H1 (cell line): ENCODE measurements at regions not wholly inside any gene's neighbourhood (a gene's known extent, or its start where the extent isn't known, plus 50 kb on each side); places are given as distances from the start of the nearest gene placed in this dataset.

Experiments
- CTCF ChIA-PET: fragments of 300-600 bp; sonication (Branson Sonifier 250); formaldehyde crosslinking; loops from one replicate; lab custom pipeline; 2021; ENCODE audit not compliant: partially characterized antibody; lab: Charles Lee
- POLR2A ChIA-PET: fragments of 300-600 bp; sonication (Branson Sonifier 250); formaldehyde crosslinking; loops from one replicate; lab custom pipeline; 2021; ENCODE audit warnings: inconsistent platforms; ENCODE audit not compliant: partially characterized antibody; lab: Charles Lee
- DNase-seq, 2 experiments: peaks; one replicate each; pipeline versions ENCODE4 v3.0.0 to v3.0.0-alpha.2; 2010 to 2022; ENCODE audit warnings: low spot score in 2 of 2, low read depth in 1 of 2, mixed read lengths in 1 of 2
- FAIRE-seq: peaks from 2 replicates; lab custom pipeline; 2011; peaks lifted over from hg19 to GRCh38; lab: Jason Lieb, UNC
- H2AFZ ChIP-seq: 2 replicates; pipeline ENCODE4 v1.8.1; 2012; ENCODE audit warnings: low read length, inconsistent platforms
- H2AK5ac ChIP-seq: 2 replicates; pipeline ENCODE4 v1.6.1; 2013; ENCODE audit warnings: low read depth, low read length
- H2BK120ac ChIP-seq: replicated peaks from 2 replicates; pipeline ENCODE3; 2013; ENCODE audit warnings: low read depth, low read length, inconsistent platforms
- H2BK12ac ChIP-seq: 2 replicates; pipeline ENCODE4 v1.6.1; 2013; ENCODE audit warnings: low read depth, low read length
- H2BK15ac ChIP-seq: 2 replicates; pipeline ENCODE4 v1.6.1; 2013; ENCODE audit warnings: low read length
- H2BK20ac ChIP-seq: 2 replicates; pipeline ENCODE4 v1.6.1; 2013; ENCODE audit warnings: low read length
- H2BK5ac ChIP-seq: 2 replicates; pipeline ENCODE4 v1.6.1; 2013; ENCODE audit warnings: low read depth, low read length
- H3K14ac ChIP-seq: 2 replicates; pipeline ENCODE4 v1.6.1; 2013; ENCODE audit warnings: inconsistent platforms; ENCODE audit not compliant: insufficient read length
- H3K18ac ChIP-seq: 2 replicates; pipeline ENCODE4 v1.6.1; 2013; ENCODE audit warnings: low read length; ENCODE audit errors: extremely low read depth
- H3K23ac ChIP-seq: 2 replicates; pipeline ENCODE4 v1.6.1; 2013; ENCODE audit warnings: inconsistent platforms; ENCODE audit not compliant: insufficient read length
- H3K23me2 ChIP-seq: 2 replicates; pipeline ENCODE4 v1.6.1; 2013; ENCODE audit warnings: low read depth, low read length
- H3K27ac ChIP-seq: 2 replicates; pipeline ENCODE4 v1.6.1; 2011; ENCODE audit warnings: low read depth, low read length, inconsistent platforms
- H3K27me3 ChIP-seq, 4 experiments: replicated peaks in 1 of 4; 1 replicate in 1 of 4; 2 replicates in 3 of 4; pipeline versions ENCODE4 v1.6.1 to v1.8.1; 2011 to 2013; ENCODE audit warnings: low read length in 3 of 4, mild to moderate bottlenecking in 3 of 4, inconsistent platforms in 2 of 4, mixed read lengths in 2 of 4, moderate library complexity in 1 of 4; ENCODE audit not compliant: control insufficient read depth in 3 of 4, insufficient read depth in 3 of 4; ENCODE audit errors: extremely low read depth in 1 of 4
- H3K36me3 ChIP-seq, 4 experiments: 2 replicates each; pipeline versions ENCODE4 v1.6.1 to v1.8.1; 2011 to 2013; ENCODE audit warnings: mild to moderate bottlenecking in 4 of 4, low read length in 3 of 4, moderate library complexity in 2 of 4, control low read depth in 1 of 4, inconsistent platforms in 1 of 4; ENCODE audit not compliant: insufficient read depth in 4 of 4, control insufficient read depth in 2 of 4
- H3K4ac ChIP-seq: replicated peaks from 2 replicates; pipeline ENCODE3; 2013; ENCODE audit warnings: low read length, low read depth, mixed read lengths, inconsistent platforms; ENCODE audit not compliant: insufficient read length
- H3K4me1 ChIP-seq, 4 experiments: replicated peaks in 1 of 4; 1 replicate in 1 of 4; 2 replicates in 3 of 4; pipeline versions ENCODE4 v1.6.1 to v1.8.1; 2011 to 2013; ENCODE audit warnings: low read length in 3 of 4, inconsistent platforms in 2 of 4, mixed read lengths in 1 of 4; ENCODE audit not compliant: insufficient read depth in 4 of 4, control insufficient read depth in 3 of 4
- H3K4me2 ChIP-seq, 2 experiments: 2 replicates each; pipeline versions ENCODE4 v1.6.1 to v1.8.1; 2011 to 2013; ENCODE audit warnings: low read depth in 2 of 2, low read length in 2 of 2, control low read depth in 1 of 2, inconsistent platforms in 1 of 2, mild to moderate bottlenecking in 1 of 2; ENCODE audit not compliant: insufficient read depth in 1 of 2
- H3K4me3 ChIP-seq, 4 experiments: fragments of 200-600, 300-600 bp in 1 of 4; sonication (generic), shearing (Covaris generic), sonication (Bioruptor Twin) in 1 of 4; 2 replicates each; pipeline versions ENCODE4 v1.5.1 to v1.8.1; 2011 to 2016; ENCODE audit warnings: low read length in 4 of 4, low read depth in 3 of 4, control low read depth in 2 of 4, inconsistent platforms in 2 of 4, mild to moderate bottlenecking in 2 of 4, mixed read lengths in 1 of 4, moderate library complexity in 1 of 4; ENCODE audit not compliant: insufficient read depth in 2 of 4; ENCODE audit errors: extremely low read depth in 1 of 4
- H3K56ac ChIP-seq: replicated peaks from 2 replicates; pipeline ENCODE3; 2013; ENCODE audit warnings: low read depth, mild to moderate bottlenecking, mixed read lengths, low read length, inconsistent platforms; ENCODE audit not compliant: insufficient read length
- H3K79me1 ChIP-seq: 2 replicates; pipeline ENCODE4 v1.6.1; 2013; ENCODE audit warnings: low read depth, low read length, control low read depth
- H3K79me2 ChIP-seq, 2 experiments: 2 replicates each; pipeline versions ENCODE4 v1.6.1 to v1.8.1; 2012 to 2013; ENCODE audit warnings: low read length in 2 of 2, mild to moderate bottlenecking in 2 of 2, inconsistent platforms in 1 of 2; ENCODE audit not compliant: insufficient read depth in 2 of 2, control insufficient read depth in 1 of 2
- H3K9ac ChIP-seq, 4 experiments: replicated peaks in 1 of 4; 1 replicate in 1 of 4; 2 replicates in 3 of 4; pipeline versions ENCODE4 v1.6.1 to v1.8.1; 2011 to 2013; ENCODE audit warnings: low read depth in 3 of 4, low read length in 3 of 4, control low read depth in 2 of 4, mild to moderate bottlenecking in 2 of 4, moderate library complexity in 2 of 4, inconsistent platforms in 1 of 4; ENCODE audit errors: extremely low read depth in 1 of 4
- H3K9me3 ChIP-seq, 2 experiments: 2 replicates each; pipeline versions ENCODE4 v1.6.1 to v1.8.1; 2012 to 2013; ENCODE audit warnings: mild to moderate bottlenecking in 2 of 2, moderate library complexity in 2 of 2, control low read depth in 1 of 2, inconsistent platforms in 1 of 2, low read depth in 1 of 2, low read length in 1 of 2, mixed read lengths in 1 of 2; ENCODE audit not compliant: insufficient read depth in 2 of 2
- H4K20me1 ChIP-seq, 2 experiments: replicated peaks in 1 of 2; 2 replicates each; pipeline versions ENCODE3 to v1.8.1; 2011 to 2013; ENCODE audit warnings: inconsistent platforms in 2 of 2, low read length in 2 of 2, mild to moderate bottlenecking in 1 of 2; ENCODE audit not compliant: insufficient read depth in 2 of 2, control insufficient read depth in 1 of 2
- H4K5ac ChIP-seq: 2 replicates; pipeline ENCODE4 v1.6.1; 2013; ENCODE audit warnings: low read length, low read depth, mixed read lengths, inconsistent platforms; ENCODE audit not compliant: insufficient read length
- H4K8ac ChIP-seq: 2 replicates; pipeline ENCODE4 v1.8.0; 2013; ENCODE audit warnings: mild to moderate bottlenecking, moderate library complexity, low read length, inconsistent platforms; ENCODE audit not compliant: insufficient read depth; ENCODE audit errors: extremely low read depth
- H4K91ac ChIP-seq: replicated peaks from 2 replicates; pipeline ENCODE3; 2013; ENCODE audit warnings: low read length, mixed read lengths, inconsistent platforms; ENCODE audit not compliant: insufficient read length
- BRCA1 ChIP-seq: IDR thresholded peaks from 2 replicates; pipeline ENCODE4 v1.6.1; 2012; ENCODE audit warnings: low read depth, low read length, improper control_type of control experiment
- CHD1 ChIP-seq: IDR thresholded peaks from 2 replicates; pipeline ENCODE4 v1.6.1; 2012; ENCODE audit warnings: low read depth, low read length, improper control_type of control experiment
- CREB1 ChIP-seq: IDR thresholded peaks from 2 replicates; pipeline ENCODE4 v1.6.1; 2012; ENCODE audit warnings: inconsistent platforms
- CTBP2 ChIP-seq: IDR thresholded peaks from 2 replicates; pipeline ENCODE4 v1.7.0; 2011; ENCODE audit warnings: borderline replicate concordance, mild to moderate bottlenecking, moderate library complexity, mixed read lengths, low read length; ENCODE audit not compliant: insufficient read depth, insufficient read length
- E2F6 ChIP-seq: IDR thresholded peaks from 2 replicates; pipeline ENCODE4 v1.6.1; 2012; ENCODE audit warnings: inconsistent platforms
- HDAC6 ChIP-seq: IDR thresholded peaks from one replicate; pipeline ENCODE4 v1.7.1; 2012; ENCODE audit warnings: low read depth, mild to moderate bottlenecking, inconsistent platforms, low read length, moderate library complexity
- KDM1A ChIP-seq: fragments of 200-600, 300-600 bp; sonication (generic); IDR thresholded peaks from 2 replicates; pipeline ENCODE4 v1.7.1; 2016; ENCODE audit warnings: mild to moderate bottlenecking, low read length, borderline replicate concordance
- RBBP5 ChIP-seq: IDR thresholded peaks from 2 replicates; pipeline ENCODE4 v1.7.1; 2012; ENCODE audit warnings: low read depth, mild to moderate bottlenecking, inconsistent platforms, low read length, moderate library complexity, borderline replicate concordance
- RFX5 ChIP-seq: IDR thresholded peaks from 2 replicates; pipeline ENCODE4 v1.6.1; 2011; ENCODE audit warnings: low read depth, low read length, improper control_type of control experiment, borderline replicate concordance
- RNF2 ChIP-seq: fragments of 200-900, 300-1000 bp; sonication (generic); IDR thresholded peaks from 2 replicates; pipeline ENCODE4 v1.7.1; 2016; ENCODE audit warnings: borderline replicate concordance, low read depth, mild to moderate bottlenecking, antibody characterized with exemption, low read length; ENCODE audit not compliant: poor library complexity, severe bottlenecking; ENCODE audit errors: missing control alignments
- SAP30 ChIP-seq: fragments of 300-600 bp; sonication (generic); IDR thresholded peaks from 2 replicates; pipeline ENCODE4 v1.7.1; 2012; ENCODE audit warnings: low read length, moderate library complexity, mild to moderate bottlenecking, inconsistent platforms; ENCODE audit not compliant: insufficient read depth, insufficient replicate concordance
- SIX5 ChIP-seq: IDR thresholded peaks from 2 replicates; pipeline ENCODE4 v1.6.1; 2011; ENCODE audit warnings: mild to moderate bottlenecking, low read depth, low read length
- SP2 ChIP-seq: IDR thresholded peaks from 2 replicates; pipeline ENCODE4 v1.6.1; 2012; ENCODE audit warnings: mild to moderate bottlenecking, low read length, inconsistent platforms
- TBP ChIP-seq: IDR thresholded peaks from 2 replicates; pipeline ENCODE4 v1.6.1; 2011; ENCODE audit warnings: low read depth, low read length, improper control_type of control experiment
- ZNF274 ChIP-seq: IDR thresholded peaks from 2 replicates; pipeline ENCODE4 v1.7.0; 2012; ENCODE audit warnings: low read length, borderline replicate concordance; ENCODE audit errors: extremely low read depth
- WGBS, 2 experiments: shearing (Covaris generic) in 1 of 2; methylation state at CpG; one replicate each; pipeline versions ENCODE4 v1.1.6 to v1.1.7; 2013 to 2015; ENCODE audit warnings: low lambda C conversion rate in 2 of 2, mixed read lengths in 2 of 2, inconsistent platforms in 1 of 2, low coverage in 1 of 2, missing lambda C conversion rate in 1 of 2; ENCODE audit not compliant: insufficient replicate concordance in 2 of 2, insufficient coverage in 1 of 2, insufficient read length in 1 of 2; ENCODE audit errors: extremely low coverage in 1 of 2, missing lambda C conversion rate in 1 of 2; 5-methylcytosine and 5-hydroxymethylcytosine counted together

GRCh38 chr6:51459958-51460357 lies 627.5 kb downstream of the PKHD1 start:
- Histone ChIP-seq H3K4me1 (peaks cover 0 to 2% (median 0%) of the 10 kb centered on the region in 4 experiments; a peak in 3 of 7 replicates), H3K23ac (no peak overlapping the region), H3K4ac (no peak overlapping the region), H3K23me2 (no peaks in the 10 kb centered on the region), H4K20me1 (no peaks in the 10 kb centered on the region), H3K9me3 (no peaks in the 10 kb centered on the region), H2AFZ (no peak overlapping the region), H3K4me2 (no peak overlapping the region), H3K18ac (no peak overlapping the region), H2BK15ac (no peak overlapping the region), H3K36me3 (no peaks in the 10 kb centered on the region), H3K56ac (no peak overlapping the region), H2AK5ac (no peak overlapping the region), H2BK5ac (no peak overlapping the region), H2BK12ac (no peak overlapping the region), H4K8ac (no peak overlapping the region), H3K27ac (no peak overlapping the region), H3K79me1 (no peaks in the 10 kb centered on the region), H3K79me2 (no peaks in the 10 kb centered on the region), H4K5ac (no peak overlapping the region), H3K4me3 (no peak overlapping the region), H3K14ac (no peak overlapping the region), H3K9ac (no peak overlapping the region), H3K27me3 (no peaks in the 10 kb centered on the region), H2BK20ac (no peak overlapping the region), H4K91ac (no peak overlapping the region), H2BK120ac (no peak overlapping the region)
- ChIA-PET CTCF (no interaction called here), POLR2A (no interaction called here)
- 91% methylated on average over 2 of the region's 2 CpGs; no CpG with 5 or more reads in 1 of the 2 experiments for WGBS, 2 experiments
- FAIRE-seq (no peak), DNase-seq (no peak)
- TF ChIP-seq BRCA1 (no peak), CTBP2 (no peak), CREB1 (no peak), KDM1A (no peak), CHD1 (no peak), SAP30 (no peak), SP2 (no peak), RFX5 (no peak), ZNF274 (no peak), RBBP5 (no peak), E2F6 (no peak), SIX5 (no peak), TBP (no peak), HDAC6 (no peak), RNF2 (no peak)
